Stomach smooth muscle (tissue), 2 donors: ENCODE measurements at regions not wholly inside any gene's neighbourhood (a gene's known extent, or its start where the extent isn't known, plus 50 kb on each side); places are given as distances from the start of the nearest gene placed in this dataset.
"Not testable (repeated sequence)": the region's sequence is repeated elsewhere in the genome, so short reads cannot be mapped to it uniquely, and the experiment has no call there.

Experiments
- H3K27ac ChIP-seq: one replicate; pipeline ENCODE4 v1.7.0; 2013; ENCODE audit warnings: mild to moderate bottlenecking, low read length, inconsistent platforms
- H3K27me3 ChIP-seq, 2 donors: one replicate each; pipeline ENCODE4 v1.7.0; 2013; ENCODE audit warnings: low read length in 2 of 2; ENCODE audit not compliant: insufficient read depth in 2 of 2, control insufficient read depth in 1 of 2
- H3K36me3 ChIP-seq, 2 donors: one replicate each; pipeline ENCODE4 v1.7.0; 2013; ENCODE audit warnings: low read length in 2 of 2; ENCODE audit not compliant: control insufficient read depth in 2 of 2, insufficient read depth in 2 of 2
- H3K4me1 ChIP-seq: one replicate; pipeline ENCODE4 v1.7.0; 2013; ENCODE audit warnings: low read length; ENCODE audit not compliant: control insufficient read depth, insufficient read depth
- H3K4me3 ChIP-seq, 2 donors: one replicate each; pipeline ENCODE4 v1.7.0; 2013; ENCODE audit warnings: low read length in 2 of 2
- H3K9ac ChIP-seq, 2 donors: one replicate each; pipeline ENCODE4 v1.7.0; 2013; ENCODE audit warnings: low read length in 2 of 2, mild to moderate bottlenecking in 1 of 2
- H3K9me3 ChIP-seq, 2 donors: one replicate each; pipeline ENCODE4 v1.7.0; 2013; ENCODE audit warnings: low read length in 2 of 2; ENCODE audit not compliant: control insufficient read depth in 2 of 2
- donor health status: healthy.
- donor health status: Pancreatic carcinoma.

GRCh38 chrX:40998123-40998522, 87.1 kb upstream of the USP9X start:
- no peaks in the 10 kb centered on the region for H3K36me3 ChIP-seq
- peaks cover 0 to 7% of the 10 kb centered on the region in 2 donors for H3K27me3 ChIP-seq
- H3K4me3 ChIP-seq: no peak overlapping the region
- H3K9ac ChIP-seq: no peak overlapping the region
- no peaks in the 10 kb centered on the region for H3K9me3 ChIP-seq
- H3K27ac ChIP-seq: no peak overlapping the region
- peaks cover 5% of the 10 kb centered on the region for H3K4me1 ChIP-seq

GRCh38 chrX:41001327-41001726, 83.9 kb upstream of the USP9X start:
- peaks cover 5% of the 10 kb centered on the region for H3K4me1 ChIP-seq

GRCh38 chrX:41002026-41002425, 83.2 kb upstream of the USP9X start:
- Histone ChIP-seq H3K36me3 (no peaks in the 10 kb centered on the region), H3K4me3 (no peak overlapping the region)

More at GRCh38 chrX:41001327-41001726, 83.9 kb upstream of the USP9X start:
- Histone ChIP-seq H3K27me3 (peaks cover 0 to 7% of the 10 kb centered on the region in 2 donors), H3K36me3 (no peaks in the 10 kb centered on the region), H3K27ac (no peak overlapping the region), H3K9me3 (no peaks in the 10 kb centered on the region), H3K9ac (no peak overlapping the region), H3K4me3 (no peak overlapping the region)

GRCh38 chrX:41003506-41004270, 81.6 kb upstream of the USP9X start:
- peaks cover 0 to 10% of the 10 kb centered on the region in 2 donors for H3K27me3 ChIP-seq
- peaks cover 5% of the 10 kb centered on the region for H3K4me1 ChIP-seq
- no peak overlapping the region for H3K4me3 ChIP-seq
- H3K9ac ChIP-seq: no peak overlapping the region
- no peaks in the 10 kb centered on the region for H3K36me3 ChIP-seq
- no peaks in the 10 kb centered on the region for H3K9me3 ChIP-seq
- no peak overlapping the region for H3K27ac ChIP-seq

More at GRCh38 chrX:41002026-41002425, 83.2 kb upstream of the USP9X start:
- Histone ChIP-seq H3K27me3 (peaks cover 0 to 7% of the 10 kb centered on the region in 2 donors), H3K4me1 (peaks cover 5% of the 10 kb centered on the region), H3K27ac (no peak overlapping the region), H3K9me3 (no peaks in the 10 kb centered on the region), H3K9ac (peak overlapping the region in 1 of 2 donors; percentile 29)

- no peak overlapping the region for H3K4me3 ChIP-seq
- no peaks in the 10 kb centered on the region for H3K36me3 ChIP-seq
- peaks cover 0 to 15% of the 10 kb centered on the region in 2 donors for H3K27me3 ChIP-seq
- H3K4me1 ChIP-seq: peaks cover 8% of the 10 kb centered on the region
- no peak overlapping the region for H3K27ac ChIP-seq
- no peaks in the 10 kb centered on the region for H3K9me3 ChIP-seq
- H3K9ac ChIP-seq: no peak overlapping the region
Measured at GRCh38 chrX:41005445-41005992, 79.7 kb upstream of the USP9X start.

GRCh38 chrX:41009850-41010846, 75.1 kb upstream of the USP9X start:
- peak overlapping the region; percentile 40 to 57 for H3K4me3 ChIP-seq
- peak overlapping the region; percentile 16 to 51 for H3K9ac ChIP-seq
- no peaks in the 10 kb centered on the region for H3K36me3 ChIP-seq
- H3K4me1 ChIP-seq: peaks cover 3% of the 10 kb centered on the region
- peaks cover 0 to 12% of the 10 kb centered on the region in 2 donors for H3K27me3 ChIP-seq
- no peaks in the 10 kb centered on the region for H3K9me3 ChIP-seq
- peak overlapping the region; percentile 46 for H3K27ac ChIP-seq

- no peak overlapping the region for H3K27ac ChIP-seq
- no peak overlapping the region for H3K9ac ChIP-seq
- peaks cover 0 to 14% of the 10 kb centered on the region in 2 donors for H3K27me3 ChIP-seq
Measured at GRCh38 chrX:41014776-41015360, 70.4 kb upstream of the USP9X start.

GRCh38 chrX:41017785-41018184, 67.5 kb upstream of the USP9X start:
- not testable (repeated sequence) for H3K27ac ChIP-seq, H3K9ac ChIP-seq, H3K4me1 ChIP-seq, H3K36me3 ChIP-seq, H3K9me3 ChIP-seq, H3K4me3 ChIP-seq
- peaks cover 0 to 12% of the 10 kb centered on the region in 2 donors for H3K27me3 ChIP-seq

More at GRCh38 chrX:41014776-41015360, 70.4 kb upstream of the USP9X start:
- Histone ChIP-seq H3K4me3 (no peak overlapping the region), H3K36me3 (no peaks in the 10 kb centered on the region), H3K4me1 (peaks cover 2% of the 10 kb centered on the region), H3K9me3 (no peaks in the 10 kb centered on the region)

GRCh38 chrX:41018391-41019040, 66.7 kb upstream of the USP9X start:
- peaks cover 0 to 12% of the 10 kb centered on the region in 2 donors for H3K27me3 ChIP-seq
- not testable (repeated sequence) for H3K27ac ChIP-seq, H3K9ac ChIP-seq, H3K4me1 ChIP-seq, H3K9me3 ChIP-seq, H3K36me3 ChIP-seq, H3K4me3 ChIP-seq

- Histone ChIP-seq H3K4me1 (no peaks in the 10 kb centered on the region), H3K27ac (no peak overlapping the region), H3K9me3 (peaks cover 0 to 3% of the 10 kb centered on the region in 2 donors), H3K4me3 (no peak overlapping the region), H3K36me3 (no peaks in the 10 kb centered on the region), H3K9ac (no peak overlapping the region), H3K27me3 (peaks cover 0 to 11% of the 10 kb centered on the region in 2 donors)
Measured at GRCh38 chrX:41019041-41019392, 66.2 kb upstream of the USP9X start.
